Common myeloid progenitor, CD34-positive (primary cell): ENCODE measurements at regions not wholly inside any gene's neighbourhood (a gene's known extent, or its start where the extent isn't known, plus 50 kb on each side); places are given as distances from the start of the nearest gene placed in this dataset.

Experiments used
- CTCF ChIA-PET: fragments of 350-600 bp; sonication (Branson Sonifier 250); formaldehyde crosslinking; loops from one replicate; lab custom pipeline; 2021; ENCODE audit warnings: antibody characterized with exemption; lab: Charles Lee
- POLR2A ChIA-PET: fragments of 350-600 bp; sonication (Branson Sonifier 250); formaldehyde crosslinking; loops from one replicate; lab custom pipeline; 2021; ENCODE audit warnings: antibody characterized with exemption; lab: Charles Lee
- DNase-seq, 3 donors: peaks; one replicate each; pipeline versions ENCODE4 v3.0.0 to v3.0.0-alpha.2; 2013
- H3K27ac ChIP-seq, 2 experiments: 1 replicate in 1 of 2; 2 replicates in 1 of 2; pipeline ENCODE4 v1.7.0; 2013; ENCODE audit warnings: inconsistent platforms in 2 of 2, low read length in 2 of 2, mild to moderate bottlenecking in 2 of 2, low read depth in 1 of 2, moderate library complexity in 1 of 2; ENCODE audit not compliant: severe bottlenecking in 2 of 2, insufficient read depth in 1 of 2, poor library complexity in 1 of 2
- H3K27me3 ChIP-seq, 5 experiments: replicated peaks in 2 of 5; 1 replicate in 3 of 5; 2 replicates in 2 of 5; pipeline versions ENCODE4 v1.6.1 to v1.7.0; 2013; ENCODE audit warnings: low read length in 4 of 5, mild to moderate bottlenecking in 2 of 5, moderate library complexity in 2 of 5, inconsistent platforms in 1 of 5; ENCODE audit not compliant: insufficient read depth in 5 of 5, control insufficient read depth in 4 of 5
- H3K36me3 ChIP-seq, 4 experiments: 1 replicate in 2 of 4; 2 replicates in 2 of 4; pipeline versions ENCODE4 v1.6.1 to v1.7.0; 2013; ENCODE audit warnings: low read length in 3 of 4, control low read depth in 1 of 4, mild to moderate bottlenecking in 1 of 4; ENCODE audit not compliant: control insufficient read depth in 4 of 4, insufficient read depth in 4 of 4
- H3K4me1 ChIP-seq, 4 experiments: 1 replicate in 3 of 4; 2 replicates in 1 of 4; pipeline versions ENCODE4 v1.6.1 to v1.7.1; 2013; ENCODE audit warnings: low read length in 3 of 4, mild to moderate bottlenecking in 3 of 4, control low read depth in 1 of 4, inconsistent platforms in 1 of 4, moderate library complexity in 1 of 4; ENCODE audit not compliant: control insufficient read depth in 4 of 4, insufficient read depth in 4 of 4; ENCODE audit errors: control extremely low read depth in 1 of 4
- H3K4me3 ChIP-seq, 7 experiments: 1 replicate in 4 of 7; 2 replicates in 3 of 7; pipeline versions ENCODE4 v1.5.1 to v1.7.0; 2013; ENCODE audit warnings: mild to moderate bottlenecking in 7 of 7, low read length in 6 of 7, moderate library complexity in 6 of 7, inconsistent platforms in 2 of 7, low read depth in 2 of 7, control low read depth in 1 of 7; ENCODE audit not compliant: insufficient read depth in 4 of 7, control insufficient read depth in 1 of 7; ENCODE audit errors: extremely low read depth in 1 of 7
- H3K9me3 ChIP-seq, 5 experiments: 1 replicate in 4 of 5; 2 replicates in 1 of 5; pipeline versions ENCODE4 v1.6.1 to v1.7.1; 2013; ENCODE audit warnings: low read length in 4 of 5, mild to moderate bottlenecking in 2 of 5, inconsistent platforms in 1 of 5, low read depth in 1 of 5, moderate library complexity in 1 of 5; ENCODE audit not compliant: control insufficient read depth in 4 of 5, insufficient read depth in 2 of 5; ENCODE audit errors: control extremely low read depth in 1 of 5
- whole genome bisulfite sequencing: methylation state at CpG from one replicate; pipeline ENCODE4 v1.1.5; 2013; ENCODE audit not compliant: insufficient coverage; 5-methylcytosine and 5-hydroxymethylcytosine counted together

- Histone ChIP-seq H3K4me1 (no peaks in the 10 kb centered on the region), H3K4me3 (no peak overlapping the region), H3K9me3 (no peaks in the 10 kb centered on the region), H3K27me3 (no peaks in the 10 kb centered on the region), H3K36me3 (no peaks in the 10 kb centered on the region), H3K27ac (no peak overlapping the region)
- ChIA-PET CTCF (no interaction called here), POLR2A (no interaction called here)
- DNase-seq: no peak
- WGBS: 95% methylated on average over 6 of the region's 7 CpGs
Measured at GRCh38 chr16:5367951-5368350, 270.4 kb upstream of the EEF2KMT start.

GRCh38 chr16:5366126-5366525 is 268.5 kb upstream of the EEF2KMT start:
- H3K27me3 ChIP-seq: no peaks in the 10 kb centered on the region
- no peaks in the 10 kb centered on the region for H3K36me3 ChIP-seq
- H3K27ac ChIP-seq: no peak overlapping the region
- H3K4me1 ChIP-seq: no peaks in the 10 kb centered on the region
- WGBS: 87% methylated on average over 4 of the region's 4 CpGs
- ChIA-PET POLR2A (no interaction called here), CTCF (no interaction called here)
- no peaks in the 10 kb centered on the region for H3K9me3 ChIP-seq
- DNase-seq: no peak
- no peak overlapping the region for H3K4me3 ChIP-seq

- Histone ChIP-seq H3K4me1 (no peaks in the 10 kb centered on the region), H3K27me3 (no peaks in the 10 kb centered on the region), H3K27ac (no peak overlapping the region), H3K4me3 (no peak overlapping the region), H3K36me3 (no peaks in the 10 kb centered on the region), H3K9me3 (no peaks in the 10 kb centered on the region)
- ChIA-PET POLR2A (no interaction called here), CTCF (no interaction called here)
- DNase-seq: no peak
- 69% methylated on average over 3 of the region's 5 CpGs for WGBS
Measured at GRCh38 chr16:5364186-5364585, 266.6 kb upstream of the EEF2KMT start.

GRCh38 chr16:5361322-5361721 is 263.7 kb upstream of the EEF2KMT start:
- POLR2A ChIA-PET: no interaction called here
- CTCF ChIA-PET: no interaction called here
- 89% methylated on average over 5 of the region's 5 CpGs for WGBS

GRCh38 chr16:5354645-5355044 is 257.1 kb upstream of the EEF2KMT start:
- POLR2A ChIA-PET: no interaction called here
- Histone ChIP-seq H3K4me3 (no peak overlapping the region), H3K4me1 (no peaks in the 10 kb centered on the region), H3K27ac (no peak overlapping the region), H3K27me3 (peaks cover 0 to 2% (median 0%) of the 10 kb centered on the region in 5 experiments), H3K36me3 (no peaks in the 10 kb centered on the region), H3K9me3 (no peaks in the 10 kb centered on the region)
- WGBS: 94% methylated on average over 2 of the region's 5 CpGs
- CTCF ChIA-PET: no interaction called here
- DNase-seq: no peak

More at GRCh38 chr16:5361322-5361721, 263.7 kb upstream of the EEF2KMT start:
- no peak overlapping the region for H3K27ac ChIP-seq
- no peaks in the 10 kb centered on the region for H3K36me3 ChIP-seq
- H3K9me3 ChIP-seq: no peaks in the 10 kb centered on the region
- H3K27me3 ChIP-seq: no peaks in the 10 kb centered on the region
- H3K4me1 ChIP-seq: no peaks in the 10 kb centered on the region
- no peak overlapping the region for H3K4me3 ChIP-seq
- no peak for DNase-seq

GRCh38 chr16:5349670-5350517 is 252.3 kb upstream of the EEF2KMT start:
- no peaks in the 10 kb centered on the region for H3K4me1 ChIP-seq
- POLR2A ChIA-PET: interaction anchor here (0.6 kb wide), 1 partner anchor 64 kb away, joined by 3 read pairs; no protein-coding TSS in a partner anchor

GRCh38 chr16:5349101-5349500 is 251.5 kb upstream of the EEF2KMT start:
- no peak overlapping the region for H3K27ac ChIP-seq
- ChIA-PET CTCF (no interaction called here), POLR2A (no interaction called here)
- peaks cover 0 to 2% (median 0%) of the 10 kb centered on the region in 5 experiments for H3K27me3 ChIP-seq
- no peaks in the 10 kb centered on the region for H3K4me1 ChIP-seq
- H3K4me3 ChIP-seq: no peak overlapping the region
- H3K36me3 ChIP-seq: no peaks in the 10 kb centered on the region
- WGBS: 96% methylated on average over 5 of the region's 8 CpGs
- no peaks in the 10 kb centered on the region for H3K9me3 ChIP-seq
- DNase-seq: no peak

More at GRCh38 chr16:5349670-5350517, 252.3 kb upstream of the EEF2KMT start:
- Histone ChIP-seq H3K4me3 (no peak overlapping the region), H3K27me3 (peaks cover 0 to 2% (median 0%) of the 10 kb centered on the region in 5 experiments), H3K9me3 (no peaks in the 10 kb centered on the region), H3K36me3 (no peaks in the 10 kb centered on the region), H3K27ac (no peak overlapping the region)
- CTCF ChIA-PET: no interaction called here
- no peak for DNase-seq
- WGBS: 62% methylated on average over 7 of the region's 11 CpGs
